Loucy (cell line): ENCODE measurements at regions not wholly inside any gene's neighbourhood (a gene's known extent, or its start where the extent isn't known, plus 50 kb on each side); places are given as distances from the start of the nearest gene placed in this dataset.

Source experiments
- H2AFZ ChIP-seq: fragments of 200-600 bp; sonication (generic); 2 replicates; pipeline ENCODE4 v1.6.0; 2016; ENCODE audit warnings: antibody characterized with exemption, mild to moderate bottlenecking, low read length, moderate library complexity
- H3F3A ChIP-seq: fragments of 200-600 bp; 2 replicates; pipeline ENCODE4 v1.6.0; 2016; ENCODE audit warnings: antibody characterized with exemption, low read depth, mild to moderate bottlenecking
- H3K27me3 ChIP-seq: fragments of 200-600 bp; sonication (generic); 2 replicates; pipeline ENCODE4 v1.6.1; 2014; ENCODE audit warnings: low read length, mild to moderate bottlenecking; ENCODE audit not compliant: insufficient read depth, poor library complexity, severe bottlenecking
- H3K36me3 ChIP-seq: fragments of 200-600 bp; sonication (generic); 2 replicates; pipeline ENCODE4 v1.6.1; 2016; ENCODE audit warnings: low read length; ENCODE audit not compliant: insufficient read depth
- H3K4me1 ChIP-seq: fragments of 200-600 bp; sonication (generic); 2 replicates; pipeline ENCODE4 v1.5.1; 2014; ENCODE audit warnings: low read length, mild to moderate bottlenecking; ENCODE audit not compliant: insufficient read depth, poor library complexity, severe bottlenecking
- H3K4me2 ChIP-seq: fragments of 200-600 bp; sonication (generic); 2 replicates; pipeline ENCODE4 v1.6.0; 2014; ENCODE audit warnings: antibody characterized with exemption, low read length, low read depth, mild to moderate bottlenecking; ENCODE audit not compliant: poor library complexity, severe bottlenecking
- H3K4me3 ChIP-seq: fragments of 200-600 bp; sonication (generic); 2 replicates; pipeline ENCODE4 v1.5.1; 2014; ENCODE audit warnings: low read length, mild to moderate bottlenecking, mixed read lengths; ENCODE audit not compliant: poor library complexity, severe bottlenecking
- H3K79me2 ChIP-seq: fragments of 200-600 bp; sonication (generic); 2 replicates; pipeline ENCODE4 v1.6.1; 2014; ENCODE audit warnings: low read length; ENCODE audit not compliant: insufficient read depth
- H3K9ac ChIP-seq: fragments of 200-600 bp; sonication (generic); 2 replicates; pipeline ENCODE4 v1.6.0; 2014; ENCODE audit warnings: mild to moderate bottlenecking, low read depth, low read length, moderate library complexity; ENCODE audit not compliant: poor library complexity, severe bottlenecking
- H3K9me2 ChIP-seq: fragments of 200-600 bp; sonication (generic); replicated peaks from 2 replicates; pipeline ENCODE4 v1.6.1; 2016; ENCODE audit warnings: low read depth, low read length, mixed read lengths
- H3K9me3 ChIP-seq: fragments of 200-600 bp; sonication (generic); 2 replicates; pipeline ENCODE4 v1.6.1; 2014; ENCODE audit warnings: mild to moderate bottlenecking, antibody characterized with exemption, low read length, low read depth; ENCODE audit not compliant: insufficient read depth
- H4K20me1 ChIP-seq: fragments of 200-600 bp; sonication (generic); 2 replicates; pipeline ENCODE4 v1.6.0; 2014; ENCODE audit warnings: antibody characterized with exemption, low read length, mild to moderate bottlenecking; ENCODE audit not compliant: insufficient read depth, poor library complexity, severe bottlenecking
- EZH2phosphoT487 ChIP-seq: fragments of 200-600 bp; IDR thresholded peaks from 2 replicates; pipeline ENCODE4 v1.6.1; 2018; ENCODE audit warnings: antibody characterized with exemption, mild to moderate bottlenecking, moderate library complexity, borderline replicate concordance
- TF ChIP-seq, protein P1 (sequence below): fragments of 200-600 bp; sonication (generic); conservative IDR thresholded peaks from 2 replicates; pipeline ENCODE4 v1.5.1; 2014; ENCODE audit warnings: mild to moderate bottlenecking, antibody characterized with exemption, low read length

- no peak overlapping the region for H3K9ac ChIP-seq
- H3K9me3 ChIP-seq, result no peaks in the 10 kb centered on the region
- H2AFZ ChIP-seq, result no peak overlapping the region
- no peak overlapping the region for H3K4me2 ChIP-seq
- no peaks in the 10 kb centered on the region for H3F3A ChIP-seq
- H4K20me1 ChIP-seq, result no peaks in the 10 kb centered on the region
- no peak for TF ChIP-seq EZH2phosphoT487
- TF ChIP-seq, protein P1, sequence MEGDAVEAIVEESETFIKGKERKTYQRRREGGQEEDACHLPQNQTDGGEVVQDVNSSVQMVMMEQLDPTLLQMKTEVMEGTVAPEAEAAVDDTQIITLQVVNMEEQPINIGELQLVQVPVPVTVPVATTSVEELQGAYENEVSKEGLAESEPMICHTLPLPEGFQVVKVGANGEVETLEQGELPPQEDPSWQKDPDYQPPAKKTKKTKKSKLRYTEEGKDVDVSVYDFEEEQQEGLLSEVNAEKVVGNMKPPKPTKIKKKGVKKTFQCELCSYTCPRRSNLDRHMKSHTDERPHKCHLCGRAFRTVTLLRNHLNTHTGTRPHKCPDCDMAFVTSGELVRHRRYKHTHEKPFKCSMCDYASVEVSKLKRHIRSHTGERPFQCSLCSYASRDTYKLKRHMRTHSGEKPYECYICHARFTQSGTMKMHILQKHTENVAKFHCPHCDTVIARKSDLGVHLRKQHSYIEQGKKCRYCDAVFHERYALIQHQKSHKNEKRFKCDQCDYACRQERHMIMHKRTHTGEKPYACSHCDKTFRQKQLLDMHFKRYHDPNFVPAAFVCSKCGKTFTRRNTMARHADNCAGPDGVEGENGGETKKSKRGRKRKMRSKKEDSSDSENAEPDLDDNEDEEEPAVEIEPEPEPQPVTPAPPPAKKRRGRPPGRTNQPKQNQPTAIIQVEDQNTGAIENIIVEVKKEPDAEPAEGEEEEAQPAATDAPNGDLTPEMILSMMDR, result no peak
- no peaks in the 10 kb centered on the region for H3K4me1 ChIP-seq
- H3K27me3 ChIP-seq, result no peaks in the 10 kb centered on the region
- no peak overlapping the region for H3K4me3 ChIP-seq
- no peaks in the 10 kb centered on the region for H3K79me2 ChIP-seq
- no peaks in the 10 kb centered on the region for H3K9me2 ChIP-seq
- H3K36me3 ChIP-seq, result no peaks in the 10 kb centered on the region
Measured at GRCh38 chr1:60427701-60428100, 354.1 kb upstream of the C1orf87 start.

DNA sequence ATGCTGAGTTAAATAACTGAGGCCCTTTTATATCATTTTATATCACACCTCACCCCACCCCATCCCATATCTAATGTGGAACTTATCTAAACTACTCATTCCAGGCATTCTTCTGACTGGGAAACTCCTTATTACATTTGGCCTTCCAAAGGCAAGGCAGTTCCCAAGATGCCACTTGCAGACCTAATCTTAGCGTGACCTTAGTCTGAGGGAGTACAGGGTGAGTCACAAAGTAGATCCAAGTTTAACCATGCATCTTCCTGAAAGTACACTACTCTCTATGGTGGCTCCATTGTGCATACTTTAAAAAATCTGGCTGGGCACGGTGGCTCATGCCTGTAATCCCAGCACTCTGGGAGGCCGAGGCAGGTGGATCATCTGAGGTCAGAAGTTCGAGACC is 353.6 kb upstream of the C1orf87 start:
- no peaks in the 10 kb centered on the region for H3K9me2 ChIP-seq

GRCh38 chr1:60425528-60425927 is 352.0 kb upstream of the C1orf87 start:
- TF ChIP-seq, protein P1, result peak; percentile 70
- no peak for TF ChIP-seq EZH2phosphoT487
- Histone ChIP-seq H4K20me1 (no peaks in the 10 kb centered on the region), H3K9me2 (no peaks in the 10 kb centered on the region), H3K27me3 (no peaks in the 10 kb centered on the region), H3K4me3 (no peak overlapping the region), H3F3A (no peaks in the 10 kb centered on the region), H3K9ac (no peak overlapping the region), H3K4me1 (no peaks in the 10 kb centered on the region), H3K79me2 (no peaks in the 10 kb centered on the region), H3K9me3 (no peaks in the 10 kb centered on the region), H3K36me3 (no peaks in the 10 kb centered on the region), H3K4me2 (no peak overlapping the region), H2AFZ (no peak overlapping the region)

More for the DNA sequence above, 353.6 kb upstream of the C1orf87 start:
- Histone ChIP-seq H3K4me2 (no peak overlapping the region), H3F3A (no peaks in the 10 kb centered on the region), H3K27me3 (no peaks in the 10 kb centered on the region), H3K9ac (no peak overlapping the region), H2AFZ (no peak overlapping the region), H3K79me2 (no peaks in the 10 kb centered on the region), H3K9me3 (no peaks in the 10 kb centered on the region), H3K4me3 (no peak overlapping the region), H4K20me1 (no peaks in the 10 kb centered on the region), H3K4me1 (no peaks in the 10 kb centered on the region), H3K36me3 (no peaks in the 10 kb centered on the region)
- TF ChIP-seq EZH2phosphoT487, result no peak

- H2AFZ ChIP-seq, result no peak overlapping the region
- H3K4me2 ChIP-seq, result no peak overlapping the region
- TF ChIP-seq, protein P1, result no peak
- no peak for TF ChIP-seq EZH2phosphoT487
- no peak overlapping the region for H3K9ac ChIP-seq
- no peak overlapping the region for H3K4me3 ChIP-seq
- no peaks in the 10 kb centered on the region for H3K27me3 ChIP-seq
- H3F3A ChIP-seq, result no peaks in the 10 kb centered on the region
- H4K20me1 ChIP-seq, result no peaks in the 10 kb centered on the region
- H3K36me3 ChIP-seq, result no peaks in the 10 kb centered on the region
- no peaks in the 10 kb centered on the region for H3K9me3 ChIP-seq
- no peaks in the 10 kb centered on the region for H3K79me2 ChIP-seq
- H3K4me1 ChIP-seq, result no peaks in the 10 kb centered on the region
- H3K9me2 ChIP-seq, result no peaks in the 10 kb centered on the region
Measured at GRCh38 chr1:60423146-60423780, 349.7 kb upstream of the C1orf87 start.
